ENCODE measurements at regions not wholly inside any gene's neighbourhood (a gene's known extent, or its start where the extent isn't known, plus 50 kb on each side); places are given as distances from the start of the nearest gene placed in this dataset.
"Not testable (repeated sequence)": the region's sequence is repeated elsewhere in the genome, so short reads cannot be mapped to it uniquely, and the experiment has no call there.

GRCh38 chrX:77279373-77279772, 167.8 kb upstream of the FGF16 start:
- TF ChIP-seq CTCF (IDR thresholded peaks at IDR 0.05; ENCODE audit: low read depth, low read length); EZH2phosphoT487 (IDR thresholded peaks at IDR 0.05; ENCODE audit: low read depth): not testable (repeated sequence)

Data from OCI-LY3 (cell line).